GM20000 (cell line): ENCODE measurements at regions not wholly inside any gene's neighbourhood (a gene's known extent, or its start where the extent isn't known, plus 50 kb on each side); places are given as distances from the start of the nearest gene placed in this dataset.

Source experiments
- DNase-seq: peaks from one replicate; pipeline ENCODE4 v3.0.0; 2012; ENCODE audit warnings: low spot score
- TF ChIP-seq, protein P1 (sequence below): IDR thresholded peaks from 2 replicates; pipeline ENCODE4 v1.5.1; 2012; ENCODE audit warnings: mild to moderate bottlenecking, control low read depth; ENCODE audit errors: extremely low read depth, missing control alignments

- TF ChIP-seq, protein P1, sequence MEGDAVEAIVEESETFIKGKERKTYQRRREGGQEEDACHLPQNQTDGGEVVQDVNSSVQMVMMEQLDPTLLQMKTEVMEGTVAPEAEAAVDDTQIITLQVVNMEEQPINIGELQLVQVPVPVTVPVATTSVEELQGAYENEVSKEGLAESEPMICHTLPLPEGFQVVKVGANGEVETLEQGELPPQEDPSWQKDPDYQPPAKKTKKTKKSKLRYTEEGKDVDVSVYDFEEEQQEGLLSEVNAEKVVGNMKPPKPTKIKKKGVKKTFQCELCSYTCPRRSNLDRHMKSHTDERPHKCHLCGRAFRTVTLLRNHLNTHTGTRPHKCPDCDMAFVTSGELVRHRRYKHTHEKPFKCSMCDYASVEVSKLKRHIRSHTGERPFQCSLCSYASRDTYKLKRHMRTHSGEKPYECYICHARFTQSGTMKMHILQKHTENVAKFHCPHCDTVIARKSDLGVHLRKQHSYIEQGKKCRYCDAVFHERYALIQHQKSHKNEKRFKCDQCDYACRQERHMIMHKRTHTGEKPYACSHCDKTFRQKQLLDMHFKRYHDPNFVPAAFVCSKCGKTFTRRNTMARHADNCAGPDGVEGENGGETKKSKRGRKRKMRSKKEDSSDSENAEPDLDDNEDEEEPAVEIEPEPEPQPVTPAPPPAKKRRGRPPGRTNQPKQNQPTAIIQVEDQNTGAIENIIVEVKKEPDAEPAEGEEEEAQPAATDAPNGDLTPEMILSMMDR, result no peak
- no peak for DNase-seq
Measured at GRCh38 chr2:139209586-139209985, 429.4 kb upstream of the NXPH2 start.

DNA sequence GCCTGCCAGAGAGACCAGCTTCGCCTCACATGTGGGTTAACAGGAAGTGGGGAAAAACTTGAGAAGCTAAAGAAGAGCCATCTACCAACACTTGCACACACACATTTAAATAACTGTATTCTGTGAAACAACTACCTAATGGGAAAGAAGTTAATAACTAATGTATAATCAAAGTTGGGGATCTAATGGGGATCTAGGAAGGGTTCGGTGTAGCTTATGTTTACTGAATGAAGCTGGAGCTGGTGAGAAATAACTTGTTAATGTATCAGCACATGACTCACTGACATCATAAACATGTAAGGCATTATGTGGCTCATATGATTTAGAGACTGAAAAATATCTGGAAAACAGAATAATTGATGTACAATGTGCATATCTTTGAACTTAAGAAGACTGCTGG lies 421.3 kb upstream of the NXPH2 start:
- TF ChIP-seq, protein P1, result no peak
- no peak for DNase-seq

DNA sequence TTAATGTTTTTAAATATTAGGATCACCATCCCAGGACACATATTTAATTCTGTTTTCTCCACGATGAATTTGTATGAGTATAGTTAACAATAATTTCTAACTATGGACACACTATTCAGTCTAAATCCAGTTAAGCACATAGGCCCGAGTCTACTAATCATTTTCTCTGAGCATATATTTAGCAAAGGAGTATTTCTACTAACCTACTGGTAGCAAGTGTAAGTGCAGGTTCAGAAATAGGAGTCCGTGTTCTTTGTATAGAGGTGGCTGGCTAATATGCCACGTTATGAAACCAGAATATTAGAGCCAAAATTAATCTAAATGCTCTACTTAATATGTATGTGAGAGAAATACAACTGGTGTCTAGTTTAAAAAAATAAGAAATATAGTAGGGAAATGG lies 416.6 kb upstream of the NXPH2 start:
- no peak for DNase-seq
- TF ChIP-seq, protein P1, result no peak

- TF ChIP-seq, protein P1, result no peak
- DNase-seq, result no peak
Measured at GRCh38 chr2:139194546-139194945, 414.4 kb upstream of the NXPH2 start.

GRCh38 chr2:139177041-139177440 lies 396.9 kb upstream of the NXPH2 start:
- TF ChIP-seq, protein P1, result no peak
- DNase-seq, result no peak

- no peak for DNase-seq
- TF ChIP-seq, protein P1, result no peak
Measured at GRCh38 chr2:139175510-139175909, 395.3 kb upstream of the NXPH2 start.

DNA sequence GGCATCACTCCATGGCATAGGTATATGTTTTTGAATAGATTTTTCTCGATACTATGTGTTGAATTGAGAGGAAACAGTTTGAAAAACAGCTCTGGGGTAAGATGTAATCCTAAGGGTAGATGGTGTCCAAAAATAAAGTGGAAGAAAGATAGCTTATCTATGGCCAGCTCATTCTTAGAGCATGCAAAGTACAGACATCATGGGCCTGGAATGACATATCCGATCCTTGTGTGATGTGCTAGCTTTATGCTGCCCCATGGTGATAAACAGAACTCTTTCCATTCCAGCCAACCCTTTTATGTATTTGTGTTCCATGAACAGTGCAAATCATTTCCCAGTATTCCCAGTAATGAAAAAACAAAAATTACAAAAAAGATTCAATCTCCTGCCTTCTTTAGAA lies 390.2 kb upstream of the NXPH2 start:
- DNase-seq, result no peak
- TF ChIP-seq, protein P1, result no peak
